ENCODE measurements at regions not wholly inside any gene's neighbourhood (a gene's known extent, or its start where the extent isn't known, plus 50 kb on each side); places are given as distances from the start of the nearest gene placed in this dataset.

GRCh38 chr14:58777541-58777979 is 139.8 kb downstream of the DACT1 start:
- DNase-seq (ENCODE audit: low read depth, low spot score) (no peak), FAIRE-seq (no peak)
- Histone ChIP-seq H3K27ac (ENCODE audit: insufficient read depth, low read depth, low read length) (no peak overlapping the region), H3K79me2 (ENCODE audit: control insufficient read depth, insufficient read depth, low read length) (no peaks in the 10 kb centered on the region), H3K4me3 (replicated peaks in 1 of 3; ENCODE audit: insufficient read depth in 1 of 3, low read depth in 1 of 3, low read length in 3 of 3) (no peak overlapping the region), H3K9me1 (replicated peaks; ENCODE audit: control insufficient read depth, extremely low read depth, insufficient read depth, low read length) (no peaks in the 10 kb centered on the region), H3K9me3 (replicated peaks; ENCODE audit: control insufficient read depth, insufficient read depth, low read length) (no peaks in the 10 kb centered on the region), H4K20me1 (replicated peaks; ENCODE audit: control insufficient read depth, extremely low read depth, insufficient read depth, low read length) (no peaks in the 10 kb centered on the region), H3K4me1 (ENCODE audit: control insufficient read depth, extremely low read depth, insufficient read depth, low read length) (no peaks in the 10 kb centered on the region), H3K27me3 (ENCODE audit: control insufficient read depth in 2 of 2, insufficient read depth in 2 of 2, low read length in 2 of 2) (no peaks in the 10 kb centered on the region), H3K9ac (replicated peaks; ENCODE audit: extremely low read depth, insufficient read depth, low read length) (no peak overlapping the region), H3K36me3 (ENCODE audit: control insufficient read depth in 2 of 2, extremely low read depth in 1 of 2, insufficient read depth in 2 of 2, low read length in 2 of 2) (no peaks in the 10 kb centered on the region), H3K4me2 (ENCODE audit: insufficient read depth, low read length) (no peak overlapping the region), H2AFZ (ENCODE audit: low read depth, low read length) (no peak overlapping the region)
- intact Hi-C loops (cut with micrococcal nuclease) (no loop called here), dilution Hi-C loops (cut with MboI; ENCODE audit: extremely low pct_ligation_motif_present, low sequenced_read_pairs) (no loop called here)
- CTCF ChIA-PET, result no interaction called here
- TF ChIP-seq JUN (IDR thresholded peaks at IDR 0.05; ENCODE audit: borderline replicate concordance, insufficient read depth, insufficient read length, low read depth) (no peak), EZH2 (IDR thresholded peaks at IDR 0.05; ENCODE audit: borderline replicate concordance, low read depth, low read length, severe bottlenecking) (no peak), MAX (IDR thresholded peaks at IDR 0.05; ENCODE audit: insufficient read depth, insufficient read length) (no peak), CTCF (IDR thresholded peaks at IDR 0.05; ENCODE audit: extremely low read depth in 1 of 2, insufficient read depth in 1 of 2, low read depth in 1 of 2, low read length in 2 of 2) (no peak), FOS (IDR thresholded peaks at IDR 0.05; ENCODE audit: borderline replicate concordance, insufficient read depth, low read length) (no peak), GATA2 (IDR thresholded peaks at IDR 0.05; ENCODE audit: insufficient read depth, insufficient read length, low read depth, low read length) (no peak), POLR2AphosphoS5 (IDR thresholded peaks at IDR 0.05; ENCODE audit: insufficient read depth, low read depth, low read length) (no peak), POLR2A (IDR thresholded peaks at IDR 0.05; ENCODE audit: low read depth, low read length) (no peak), MYC (IDR thresholded peaks at IDR 0.05; ENCODE audit: low read depth, low read length) (no peak)
- POLR2A ChIA-PET, result no interaction called here
- no TSS peak for BruUV-seq (replicated peaks)
